HEK293T (cell line): ENCODE measurements at regions not wholly inside any gene's neighbourhood (a gene's known extent, or its start where the extent isn't known, plus 50 kb on each side); places are given as distances from the start of the nearest gene placed in this dataset.

ENCODE experiments used
- BHLHE40 ChIP-seq: fragments of 450-650 bp; IDR thresholded peaks from 2 replicates; pipeline ENCODE4 v1.6.1; 2016; ENCODE audit warnings: mild to moderate bottlenecking, moderate library complexity, borderline replicate concordance
- ELF4 ChIP-seq: fragments of 450-650 bp; IDR thresholded peaks from 2 replicates; pipeline ENCODE4 v1.6.1; 2017; ENCODE audit warnings: antibody characterized with exemption
- NFRKB ChIP-seq: fragments of 450-650 bp; IDR thresholded peaks from 2 replicates; pipeline ENCODE4 v1.6.1; 2016; ENCODE audit warnings: mild to moderate bottlenecking, moderate library complexity
- SP1 ChIP-seq: fragments of 450-650 bp; IDR thresholded peaks from 2 replicates; pipeline ENCODE4 v1.6.1; 2017
- SUZ12 ChIP-seq: fragments of 450-650 bp; IDR thresholded peaks from 2 replicates; pipeline ENCODE4 v1.6.1; 2016; ENCODE audit warnings: mild to moderate bottlenecking

DNA sequence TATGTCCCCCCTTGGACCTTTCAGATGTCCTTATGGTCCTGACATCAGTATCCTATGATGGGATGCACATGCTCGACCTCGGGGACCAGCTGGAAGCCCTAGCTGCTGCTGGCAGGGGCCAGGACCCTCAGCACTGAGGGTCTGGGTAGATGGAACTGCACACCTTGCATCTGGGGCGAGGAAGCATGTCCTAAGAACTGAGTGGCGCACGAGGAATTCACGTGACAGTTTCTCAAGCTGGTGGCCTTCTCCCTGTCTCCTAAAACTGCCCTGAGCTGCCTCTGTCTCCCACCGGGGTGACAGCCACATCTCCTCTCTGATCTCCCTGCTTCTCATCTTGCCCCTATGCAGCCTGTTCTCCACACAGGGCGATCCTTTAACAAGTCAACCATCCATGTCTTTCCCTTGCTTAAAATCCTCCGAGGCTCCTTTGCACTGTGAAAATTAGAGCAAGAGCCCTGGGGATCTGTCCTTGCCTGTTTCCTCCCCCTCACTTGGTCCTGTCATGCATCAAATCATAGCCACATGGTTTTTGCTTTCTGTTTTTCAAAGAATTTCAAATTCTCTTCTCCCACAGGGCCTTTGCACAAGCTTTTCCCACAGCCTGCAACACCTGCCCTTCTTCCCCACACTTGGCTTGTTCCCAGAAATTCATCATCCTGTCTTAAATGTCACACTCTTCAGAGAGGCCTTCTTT, 107.7 kb downstream of the CDH26 start:
- TF ChIP-seq SUZ12 (no peak), BHLHE40 (no peak), ELF4 (no peak), NFRKB (no peak), SP1 (no peak)
